Ovary (tissue), 7 donors: ENCODE measurements at regions not wholly inside any gene's neighbourhood (a gene's known extent, or its start where the extent isn't known, plus 50 kb on each side); places are given as distances from the start of the nearest gene placed in this dataset.

Experiments used
- DNase-seq, 5 donors: peaks; one replicate each; pipeline ENCODE4 v3.0.0-alpha.2; 2019 to 2020
- H3K27ac ChIP-seq, 2 donors: fragments of 200-600 bp; one replicate each; pipeline versions ENCODE4 v1.5.1 to v1.8.0; 2019 to 2022
- H3K27me3 ChIP-seq: fragments of 200-600 bp; one replicate; pipeline ENCODE4 v1.8.0; 2022
- H3K36me3 ChIP-seq: fragments of 200-600 bp; sonication (generic); one replicate; pipeline ENCODE4 v1.5.1; 2019
- H3K4me1 ChIP-seq: one replicate; pipeline ENCODE4 v1.8.1; 2013; ENCODE audit warnings: mild to moderate bottlenecking, moderate library complexity; ENCODE audit not compliant: insufficient read depth
- H3K4me3 ChIP-seq: fragments of 200-600 bp; sonication (generic); one replicate; pipeline ENCODE4 v1.5.1; 2017
- H3K9me3 ChIP-seq, 2 donors: fragments of 200-600 bp in 1 of 2; sonication (generic) in 1 of 2; one replicate each; pipeline versions ENCODE4 v1.5.1 to v1.8.1; 2013 to 2019; ENCODE audit warnings: mild to moderate bottlenecking in 1 of 2, moderate library complexity in 1 of 2
- EP300 ChIP-seq: sonication (generic); formaldehyde crosslinking; IDR thresholded peaks from one replicate; pipeline ENCODE4 v1.6.1; 2017; ENCODE audit warnings: antibody characterized with exemption
- POLR2A ChIP-seq: fragments of 450-650 bp; IDR thresholded peaks from one replicate; pipeline ENCODE4 v1.6.1; 2017; ENCODE audit warnings: antibody characterized with exemption, mild to moderate bottlenecking, moderate library complexity
- WGBS, 3 donors: extraction: QIAGEN DNeasy Blood & Tissue Kit in 1 of 3; methylation state at CpG; one replicate each; pipeline versions ENCODE4 v1.1.5 to v1.1.7; 2013 to 2017; 5-methylcytosine and 5-hydroxymethylcytosine counted together
- intact Hi-C, 4 donors: fragments of 100-400 bp; cut with DNase I; formaldehyde crosslinking; loops; one replicate each; pipeline versions ENCODE4 v1.11.0 to v1.15.1; 2022 to 2023
- TF ChIP-seq, protein P1 (sequence below), 3 donors: fragments of 450-650 bp in 2 of 3; fragments of 200-600 bp in 1 of 3; IDR thresholded peaks; one replicate each; pipeline versions ENCODE4 v1.5.1 to v1.8.0; 2016 to 2022; ENCODE audit warnings: antibody characterized with exemption in 3 of 3, mild to moderate bottlenecking in 1 of 3
- donor health status: DM: no; HTN: no; CAD: no; lungs with moderate emphysema.
- donor health status: DM: no; HTN: no; CAD: no.
- donor health status: Bipolar disorder and iron deficiency.
- donor health status: DM: no; HTN: no; CAD: no.
- donor health status: DM: yes; HTN: yes; CAD: no.

DNA sequence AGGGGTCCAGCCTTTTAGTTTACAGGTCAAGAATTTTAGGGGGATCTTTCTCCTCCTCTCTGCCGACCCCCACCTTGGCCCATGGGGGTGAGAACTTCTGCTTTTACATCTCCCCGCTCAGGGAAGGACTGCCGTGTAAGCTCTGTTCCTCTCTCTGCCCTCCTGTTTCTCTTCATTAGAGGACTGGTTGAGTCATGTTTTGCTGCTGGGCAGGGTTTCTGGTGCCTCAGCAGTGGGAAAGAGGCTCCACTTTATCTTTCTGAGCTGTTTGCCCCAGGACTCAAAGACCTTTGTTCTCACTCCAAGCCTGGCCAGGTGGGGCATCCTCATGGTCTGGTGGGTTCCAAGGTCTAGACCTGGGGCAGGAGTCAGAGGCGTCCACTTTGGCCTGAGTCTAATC, 93.0 kb downstream of the UTP18 start:
- intact Hi-C loops = no loop called here
- no peak overlapping the region for H3K27ac ChIP-seq
- no peaks in the 10 kb centered on the region for H3K36me3 ChIP-seq
- H3K9me3 ChIP-seq = no peaks in the 10 kb centered on the region
- H3K4me3 ChIP-seq = no peak overlapping the region
- 77 to 80% (median 79%) methylated on average over 4 of the region's 4 CpGs for WGBS, 3 donors
- no peak for TF ChIP-seq POLR2A
- TF ChIP-seq, protein P1, sequence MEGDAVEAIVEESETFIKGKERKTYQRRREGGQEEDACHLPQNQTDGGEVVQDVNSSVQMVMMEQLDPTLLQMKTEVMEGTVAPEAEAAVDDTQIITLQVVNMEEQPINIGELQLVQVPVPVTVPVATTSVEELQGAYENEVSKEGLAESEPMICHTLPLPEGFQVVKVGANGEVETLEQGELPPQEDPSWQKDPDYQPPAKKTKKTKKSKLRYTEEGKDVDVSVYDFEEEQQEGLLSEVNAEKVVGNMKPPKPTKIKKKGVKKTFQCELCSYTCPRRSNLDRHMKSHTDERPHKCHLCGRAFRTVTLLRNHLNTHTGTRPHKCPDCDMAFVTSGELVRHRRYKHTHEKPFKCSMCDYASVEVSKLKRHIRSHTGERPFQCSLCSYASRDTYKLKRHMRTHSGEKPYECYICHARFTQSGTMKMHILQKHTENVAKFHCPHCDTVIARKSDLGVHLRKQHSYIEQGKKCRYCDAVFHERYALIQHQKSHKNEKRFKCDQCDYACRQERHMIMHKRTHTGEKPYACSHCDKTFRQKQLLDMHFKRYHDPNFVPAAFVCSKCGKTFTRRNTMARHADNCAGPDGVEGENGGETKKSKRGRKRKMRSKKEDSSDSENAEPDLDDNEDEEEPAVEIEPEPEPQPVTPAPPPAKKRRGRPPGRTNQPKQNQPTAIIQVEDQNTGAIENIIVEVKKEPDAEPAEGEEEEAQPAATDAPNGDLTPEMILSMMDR (IDR thresholded peaks at IDR 0.05) = no peak
- no peak for TF ChIP-seq EP300
- DNase-seq = no peak
- peaks cover 6% of the 10 kb centered on the region for H3K4me1 ChIP-seq
- no peaks in the 10 kb centered on the region for H3K27me3 ChIP-seq

DNA sequence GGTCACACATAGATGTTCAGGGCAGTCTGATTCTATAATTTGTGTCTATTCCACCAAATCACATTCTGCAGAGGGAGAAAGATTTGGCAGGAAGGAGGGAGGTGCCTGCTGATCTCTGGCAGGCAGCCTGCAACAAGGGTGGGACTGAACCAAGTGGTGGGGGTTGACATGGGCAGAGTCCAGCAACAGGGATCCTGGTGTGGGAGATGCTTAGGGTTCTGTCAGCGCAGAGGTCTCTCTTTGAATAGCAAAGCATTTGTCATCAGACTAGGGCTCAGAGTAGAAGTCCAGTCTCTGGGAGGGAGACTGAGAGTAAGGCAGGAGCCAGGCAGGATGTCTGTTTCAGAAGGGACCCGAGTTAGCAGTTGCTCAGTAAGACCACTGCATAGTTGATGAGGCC, 94.6 kb downstream of the UTP18 start:
- Histone ChIP-seq H3K27ac (no peak overlapping the region), H3K27me3 (no peaks in the 10 kb centered on the region), H3K36me3 (no peaks in the 10 kb centered on the region), H3K4me3 (no peak overlapping the region), H3K9me3 (no peaks in the 10 kb centered on the region), H3K4me1 (peaks cover 6% of the 10 kb centered on the region)
- intact Hi-C loops = no loop called here
- 48 to 53% (median 53%) methylated on average over 2 of the region's 2 CpGs for WGBS, 3 donors
- TF ChIP-seq, protein P1 (IDR thresholded peaks at IDR 0.05) = no peak
- no peak for DNase-seq

DNA sequence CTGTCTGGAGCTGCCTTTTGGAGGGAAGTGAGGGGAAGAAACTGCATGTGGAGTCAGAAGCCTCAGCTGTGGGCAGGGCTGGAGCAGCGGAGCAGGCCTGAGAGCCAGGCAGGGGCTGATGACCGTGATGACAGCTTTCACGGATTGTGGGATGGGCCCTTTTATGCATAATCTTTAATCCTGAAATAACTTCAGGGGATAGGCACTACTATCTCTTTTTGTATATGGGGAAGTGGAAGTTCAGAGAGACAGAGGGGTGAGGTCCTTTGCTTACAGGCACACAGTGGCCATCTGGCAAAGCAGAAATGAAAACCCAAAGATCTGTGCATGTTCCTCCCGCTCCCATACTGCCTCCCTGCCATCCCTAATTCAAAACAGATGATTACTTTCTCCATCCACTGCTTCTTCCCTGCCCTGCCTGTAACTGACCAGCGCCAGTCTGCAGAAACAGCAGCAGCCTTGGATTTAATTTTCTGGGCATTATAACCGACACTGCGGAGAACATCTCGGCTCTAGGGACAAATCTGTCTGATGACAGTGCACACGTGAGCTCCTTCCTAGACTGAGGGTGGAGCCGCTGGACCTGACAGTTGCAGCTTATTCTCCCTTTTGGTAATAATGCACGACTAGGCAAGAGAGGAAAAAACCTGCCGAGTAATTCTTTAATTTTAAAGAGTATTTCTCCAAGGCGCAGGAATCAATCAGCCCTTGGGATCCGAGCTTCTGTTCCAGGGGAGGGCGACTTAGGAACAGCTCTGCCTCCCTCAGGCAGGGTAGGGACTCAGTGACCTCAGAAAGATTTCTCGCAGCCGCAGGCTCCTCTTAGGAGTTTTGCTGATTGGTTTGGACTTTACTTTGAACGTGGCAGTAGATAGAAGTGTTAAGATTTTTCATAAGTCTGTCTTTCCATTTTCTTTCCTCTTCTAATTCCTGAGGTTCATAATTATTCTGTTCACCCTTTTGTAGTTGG, 95.4 kb downstream of the UTP18 start:
- Histone ChIP-seq H3K36me3 (no peaks in the 10 kb centered on the region), H3K4me1 (peaks cover 6% of the 10 kb centered on the region), H3K9me3 (no peaks in the 10 kb centered on the region), H3K4me3 (no peak overlapping the region), H3K27me3 (no peaks in the 10 kb centered on the region), H3K27ac (no peak overlapping the region)
- no peak for TF ChIP-seq EP300
- TF ChIP-seq POLR2A = no peak
- TF ChIP-seq, protein P1 (IDR thresholded peaks at IDR 0.05) = no peak
- WGBS, 3 donors = 68 to 72% (median 70%) methylated on average over 18 of the region's 18 CpGs
- intact Hi-C loops = no loop called here
- no peak for DNase-seq

DNA sequence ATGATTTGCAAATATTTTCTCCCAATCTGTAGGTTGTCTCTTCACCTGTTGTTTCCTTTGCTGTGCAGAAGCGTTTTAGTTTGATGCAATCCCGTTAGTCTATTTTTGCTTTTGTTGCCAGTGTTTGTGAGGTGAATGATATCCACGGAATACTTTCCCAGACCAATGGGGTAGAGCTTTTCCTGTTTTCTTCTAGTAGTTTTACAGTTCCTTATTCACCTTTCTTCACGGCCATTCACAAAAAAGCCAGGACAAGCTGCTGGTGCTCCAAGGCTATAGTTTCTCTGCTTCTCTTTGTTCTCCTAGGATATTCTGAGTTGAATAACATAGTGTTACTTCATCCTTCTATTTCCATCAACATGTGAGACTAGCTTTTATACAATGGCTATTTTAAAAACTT, 98.7 kb downstream of the UTP18 start:
- peaks cover 4% of the 10 kb centered on the region for H3K4me1 ChIP-seq
- no peak for DNase-seq
- intact Hi-C loops = no loop called here
- no peaks in the 10 kb centered on the region for H3K36me3 ChIP-seq
- H3K27me3 ChIP-seq = no peaks in the 10 kb centered on the region
- whole genome bisulfite sequencing, 3 donors = 89 to 93% (median 93%) methylated on average over 4 of the region's 4 CpGs
- H3K4me3 ChIP-seq = no peak overlapping the region
- TF ChIP-seq, protein P1 (IDR thresholded peaks at IDR 0.05) = no peak
- TF ChIP-seq POLR2A (no peak), EP300 (no peak)
- no peaks in the 10 kb centered on the region for H3K9me3 ChIP-seq
- H3K27ac ChIP-seq = no peak overlapping the region
